ENCODE measurements at regions not wholly inside any gene's neighbourhood (a gene's known extent, or its start where the extent isn't known, plus 50 kb on each side); places are given as distances from the start of the nearest gene placed in this dataset.

DNA sequence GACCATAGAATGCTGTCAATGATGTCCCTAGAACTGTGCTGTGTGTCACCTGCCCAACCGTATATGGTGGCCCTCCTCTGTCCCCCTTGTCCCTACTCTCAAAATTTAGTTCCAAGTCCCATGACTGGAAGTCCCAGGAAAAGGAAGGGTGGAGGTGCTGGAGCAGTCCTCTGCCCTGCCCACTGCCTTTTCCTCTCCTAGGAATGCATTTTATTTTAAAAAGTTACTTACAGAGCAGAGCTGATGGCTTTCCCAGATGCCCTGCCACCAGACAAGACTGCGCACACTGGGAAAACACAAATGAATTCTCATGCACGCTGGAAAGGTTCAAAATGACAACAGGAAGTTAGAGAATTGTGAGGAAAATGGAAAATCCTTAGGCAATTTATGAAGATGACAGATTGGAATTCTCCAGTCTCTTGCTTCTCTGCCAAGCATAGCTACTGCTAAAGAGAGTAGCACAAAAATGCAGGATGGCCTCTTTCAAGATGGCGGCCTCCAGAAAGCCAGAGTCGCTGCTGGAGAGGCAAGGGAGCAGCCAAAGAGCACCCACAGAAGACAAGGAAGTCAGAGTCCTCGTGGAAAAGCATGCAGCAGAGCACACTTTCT lies 117.1 kb upstream of the TSC22D1 start:
- H3K9me3 ChIP-seq = no peaks in the 10 kb centered on the region
- intact Hi-C loops (cut with DNase I; ENCODE audit: low total_unique reads) = no loop called here
- no peaks in the 10 kb centered on the region for H3K27me3 ChIP-seq
- H3K4me1 ChIP-seq = no peaks in the 10 kb centered on the region
- no peaks in the 10 kb centered on the region for H3K36me3 ChIP-seq (ENCODE audit: low read depth, missing control alignments)
- WGBS, 2 donors = 85 to 89% methylated on average over 6 of the region's 6 CpGs
- no peak overlapping the region for H3K4me3 ChIP-seq
- H3K27ac ChIP-seq = no peak overlapping the region
- no peak for DNase-seq
- TF ChIP-seq CTCF (IDR thresholded peaks at IDR 0.05) = no peak
- TF ChIP-seq POLR2A (IDR thresholded peaks at IDR 0.05) = no peak

DNA sequence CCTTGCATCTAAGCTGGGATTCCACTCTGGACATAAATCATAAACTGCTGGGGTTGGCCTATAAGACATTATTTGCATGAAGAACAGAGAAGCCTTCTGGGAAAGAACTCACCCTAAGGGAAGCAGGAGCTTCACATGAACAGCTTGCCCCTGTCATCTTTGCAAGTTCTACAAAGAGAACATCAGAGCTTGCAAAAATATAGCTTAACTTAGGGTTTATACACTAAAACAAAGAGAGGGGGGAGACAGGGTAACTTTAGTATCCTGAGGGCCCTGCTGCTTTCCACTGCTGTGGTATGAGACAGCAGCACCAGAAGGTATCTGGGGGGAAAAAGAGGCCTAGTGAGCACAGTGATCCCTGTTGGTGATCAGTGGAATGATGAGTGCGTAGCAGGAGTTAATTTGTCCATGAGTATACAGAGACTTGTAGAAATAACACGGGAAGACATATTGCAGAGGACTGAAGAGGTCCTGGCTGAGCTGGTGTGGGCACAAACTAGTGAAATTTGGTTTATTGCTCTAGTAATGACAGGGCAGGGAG lies 116.1 kb upstream of the TSC22D1 start:
- intact Hi-C loops (cut with DNase I; ENCODE audit: low total_unique reads) = no loop called here
- TF ChIP-seq CTCF (IDR thresholded peaks at IDR 0.05) = no peak
- TF ChIP-seq POLR2A (IDR thresholded peaks at IDR 0.05) = no peak
- H3K4me1 ChIP-seq = no peaks in the 10 kb centered on the region
- 94 to 97% methylated on average over 2 of the region's 2 CpGs for WGBS, 2 donors
- no peak overlapping the region for H3K4me3 ChIP-seq
- no peak for DNase-seq
- no peak overlapping the region for H3K27ac ChIP-seq
- H3K9me3 ChIP-seq = no peaks in the 10 kb centered on the region
- H3K36me3 ChIP-seq (ENCODE audit: low read depth, missing control alignments) = no peaks in the 10 kb centered on the region
- H3K27me3 ChIP-seq = no peaks in the 10 kb centered on the region

- Histone ChIP-seq H3K27ac (no peak overlapping the region), H3K4me3 (no peak overlapping the region), H3K4me1 (no peaks in the 10 kb centered on the region), H3K36me3 (ENCODE audit: low read depth, missing control alignments) (no peaks in the 10 kb centered on the region), H3K27me3 (no peaks in the 10 kb centered on the region), H3K9me3 (no peaks in the 10 kb centered on the region)
- no peak for DNase-seq
- no peak for TF ChIP-seq POLR2A (IDR thresholded peaks at IDR 0.05)
- TF ChIP-seq CTCF (IDR thresholded peaks at IDR 0.05) = no peak
- 87 to 91% methylated on average over 5 of the region's 5 CpGs for WGBS, 2 donors
- intact Hi-C loops (cut with DNase I; ENCODE audit: low total_unique reads) = no loop called here
Observed at GRCh38 chr13:44690376-44690775, 114.2 kb upstream of the TSC22D1 start.

GRCh38 chr13:44688652-44689051 lies 112.5 kb upstream of the TSC22D1 start:
- no peak for DNase-seq
- TF ChIP-seq POLR2A (IDR thresholded peaks at IDR 0.05) (no peak), CTCF (IDR thresholded peaks at IDR 0.05) (no peak)
- Histone ChIP-seq H3K9me3 (no peaks in the 10 kb centered on the region), H3K36me3 (ENCODE audit: low read depth, missing control alignments) (no peaks in the 10 kb centered on the region), H3K27ac (no peak overlapping the region), H3K27me3 (no peaks in the 10 kb centered on the region), H3K4me3 (no peak overlapping the region), H3K4me1 (no peaks in the 10 kb centered on the region)
- intact Hi-C loops (cut with DNase I; ENCODE audit: low total_unique reads) = no loop called here

DNA sequence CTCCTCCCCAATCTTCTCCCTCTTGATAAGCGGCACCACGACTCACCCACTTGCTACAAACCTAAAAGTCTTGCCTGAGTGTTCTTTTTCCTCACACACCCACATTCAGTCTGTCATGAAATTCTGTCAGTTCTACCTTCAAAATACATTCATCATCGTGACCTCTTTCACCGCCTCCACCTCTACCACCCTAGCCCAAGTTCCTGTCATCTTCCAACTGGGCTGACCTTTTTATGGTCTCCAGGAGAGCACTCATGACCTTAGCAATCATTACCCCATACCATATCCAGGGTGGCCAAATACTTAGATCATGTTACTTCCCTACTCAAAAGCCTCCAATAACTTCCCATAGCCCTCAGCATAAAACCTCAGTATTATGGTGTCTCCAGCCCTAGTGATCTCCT lies 110.4 kb upstream of the TSC22D1 start:
- 95 to 98% methylated on average over 4 of the region's 4 CpGs for WGBS, 2 donors
- Histone ChIP-seq H3K27me3 (no peaks in the 10 kb centered on the region), H3K4me3 (no peak overlapping the region), H3K4me1 (no peaks in the 10 kb centered on the region), H3K9me3 (no peaks in the 10 kb centered on the region), H3K36me3 (ENCODE audit: low read depth, missing control alignments) (no peaks in the 10 kb centered on the region), H3K27ac (no peak overlapping the region)
- DNase-seq = no peak
- TF ChIP-seq POLR2A (IDR thresholded peaks at IDR 0.05) (no peak), CTCF (IDR thresholded peaks at IDR 0.05) (no peak)
- intact Hi-C loops (cut with DNase I; ENCODE audit: low total_unique reads) = no loop called here

All from testis (tissue), 2 donors.